GM18909 (cell line): ENCODE measurements at regions not wholly inside any gene's neighbourhood (a gene's known extent, or its start where the extent isn't known, plus 50 kb on each side); places are given as distances from the start of the nearest gene placed in this dataset.
"Not testable (repeated sequence)": the region's sequence is repeated elsewhere in the genome, so short reads cannot be mapped to it uniquely, and the experiment has no call there.

Experiments used
- ATAC-seq: cut with Tn5 transposase; IDR thresholded peaks from one replicate; pipeline ENCODE4 v1.9.1; 2021; ENCODE audit warnings: mild to moderate bottlenecking; ENCODE audit not compliant: unreplicated experiment, poor library complexity

DNA sequence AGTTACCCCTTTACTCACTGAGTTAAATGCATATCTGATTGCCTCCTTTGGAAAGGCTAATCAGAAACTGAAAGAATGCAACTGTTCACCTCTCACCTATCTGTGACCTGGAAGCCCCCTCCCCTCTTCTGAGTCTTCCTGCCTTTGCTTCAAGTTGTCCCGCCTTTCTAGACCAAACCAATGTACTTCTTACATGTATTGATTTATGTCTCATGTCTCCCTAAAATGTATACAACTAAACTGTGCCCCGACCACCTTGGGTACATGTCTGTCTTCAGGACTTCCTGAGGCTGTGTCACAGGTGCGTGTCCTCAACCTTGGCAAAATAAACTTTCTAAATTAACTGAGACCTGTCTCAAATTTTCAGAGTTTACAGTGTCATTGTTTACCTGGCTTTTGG is 1167.2 kb downstream of the TAF11L14 start:
- ATAC-seq: not testable (repeated sequence)

DNA sequence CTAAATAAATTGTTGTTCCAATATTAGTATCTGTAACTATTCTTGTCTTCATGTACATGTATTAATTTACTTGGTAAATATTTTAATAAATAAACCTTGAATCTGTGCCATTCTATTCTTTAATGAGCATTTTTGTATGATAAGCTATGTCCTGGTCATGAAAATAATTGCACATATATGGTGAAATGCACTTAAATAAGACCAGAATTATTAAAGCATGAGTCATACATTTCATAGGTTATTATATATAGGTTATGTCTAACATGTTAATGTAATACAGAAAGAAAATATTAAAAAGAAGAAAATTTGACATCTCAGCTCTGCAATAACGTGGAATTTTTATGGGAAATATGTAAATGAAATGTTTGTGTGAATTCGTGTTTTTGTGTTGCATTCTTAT is 1168.1 kb downstream of the TAF11L14 start:
- no peak for ATAC-seq

DNA sequence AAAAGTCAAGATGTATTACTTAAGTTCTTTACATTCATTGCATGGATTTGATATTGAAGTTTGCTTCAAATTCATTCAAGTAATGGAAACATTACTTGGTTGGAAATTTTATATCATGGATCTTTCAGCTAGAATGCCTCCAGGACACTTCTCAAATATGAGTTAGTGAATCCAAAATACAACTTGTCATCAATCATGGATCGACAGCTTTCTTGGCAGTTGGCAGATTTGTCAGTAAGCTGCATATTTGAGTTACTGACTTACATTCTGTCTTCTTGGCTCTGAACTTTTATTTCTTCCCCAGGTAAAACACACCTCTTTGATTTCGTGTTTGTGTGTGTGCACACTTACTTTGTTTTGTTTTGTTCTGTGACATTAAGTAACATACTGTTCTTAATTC is 1171.1 kb downstream of the TAF11L14 start:
- no peak for ATAC-seq

GRCh38 chr5:18807256-18808149 is 1173.2 kb downstream of the TAF11L14 start:
- no peak for ATAC-seq

DNA sequence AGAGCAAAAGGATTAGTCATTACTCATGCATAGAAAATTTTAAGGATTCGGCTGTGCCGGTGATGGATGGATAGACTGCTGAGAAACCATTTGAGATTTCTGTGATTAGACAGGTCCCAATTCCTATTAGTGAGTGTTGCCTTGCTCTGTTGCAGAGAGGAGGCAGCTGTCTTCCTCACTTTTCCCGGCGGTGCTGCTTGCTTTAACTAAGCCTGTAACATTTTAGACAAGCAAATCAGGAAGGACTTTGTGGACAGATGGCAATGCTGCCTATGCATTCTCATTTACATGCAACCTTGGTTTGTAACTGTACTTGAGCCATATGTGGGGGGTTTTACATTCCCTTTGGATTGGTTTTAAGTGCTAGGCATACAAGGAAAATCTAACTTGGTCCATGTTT is 1176.3 kb downstream of the CDH18 start:
- no peak for ATAC-seq

DNA sequence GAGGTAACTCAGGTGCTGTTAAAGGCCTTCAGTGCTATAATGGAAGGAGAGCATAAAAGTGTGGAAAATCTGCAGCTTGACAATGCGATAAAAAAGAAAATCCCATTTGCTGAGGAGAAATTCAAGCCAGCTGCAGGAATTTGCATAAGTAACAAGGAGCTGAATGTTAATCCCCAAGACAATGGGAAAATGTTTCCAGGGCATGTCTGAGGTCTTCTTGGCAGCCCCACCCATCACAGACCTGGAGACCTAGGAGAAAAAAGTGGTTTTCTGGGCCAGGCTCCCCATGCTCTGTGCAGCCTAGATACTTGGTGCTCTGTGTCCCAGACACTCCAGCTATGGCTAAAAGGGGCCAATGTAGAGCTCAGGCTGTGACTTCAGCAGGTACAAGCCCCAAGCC is 1159.6 kb downstream of the CDH18 start:
- ATAC-seq: no peak

DNA sequence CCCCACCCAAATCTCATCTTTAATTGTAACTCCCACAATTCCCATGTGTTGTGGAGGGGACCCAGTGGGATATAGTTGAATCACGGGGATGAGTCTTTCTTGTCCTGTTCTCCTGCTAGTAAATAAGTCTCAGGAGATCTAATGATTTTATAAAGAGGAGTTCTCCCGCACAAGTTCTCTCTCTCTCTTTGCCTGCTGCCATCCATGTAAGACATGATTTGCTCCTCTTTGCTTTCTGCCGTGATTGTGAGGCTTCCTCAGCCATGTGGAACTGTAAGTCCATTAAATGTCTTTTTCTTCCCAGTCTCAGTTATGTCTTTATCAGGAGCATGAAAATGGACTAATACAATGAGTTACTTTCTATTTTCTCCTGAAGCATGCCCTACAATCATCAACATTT is 1158.5 kb downstream of the CDH18 start:
- ATAC-seq: no peak

GRCh38 chr5:18850216-18850615 is 1137.8 kb downstream of the CDH18 start:
- no peak for ATAC-seq

- ATAC-seq: no peak
These were observed 1115.0 kb downstream of the CDH18 start for GRCh38 chr5:18872978-18873377.

DNA sequence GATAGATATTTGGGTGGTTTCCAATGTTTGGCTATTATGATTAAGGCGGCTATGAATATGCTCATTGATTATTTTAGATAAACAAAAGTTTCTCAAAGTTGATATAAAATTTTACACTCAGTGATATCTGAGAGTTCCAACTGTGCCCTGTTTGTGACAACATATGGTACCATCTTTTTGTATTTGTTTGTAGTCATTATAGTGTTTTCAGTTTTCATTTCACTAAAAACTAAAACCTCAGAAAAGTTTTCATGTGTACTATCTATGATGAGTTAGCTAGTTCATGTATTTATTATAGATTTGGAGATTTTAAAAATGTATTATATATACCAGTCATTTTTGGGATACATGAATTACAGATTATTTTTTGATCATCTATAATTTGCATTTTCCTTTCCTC is 1111.4 kb downstream of the CDH18 start:
- ATAC-seq: no peak

DNA sequence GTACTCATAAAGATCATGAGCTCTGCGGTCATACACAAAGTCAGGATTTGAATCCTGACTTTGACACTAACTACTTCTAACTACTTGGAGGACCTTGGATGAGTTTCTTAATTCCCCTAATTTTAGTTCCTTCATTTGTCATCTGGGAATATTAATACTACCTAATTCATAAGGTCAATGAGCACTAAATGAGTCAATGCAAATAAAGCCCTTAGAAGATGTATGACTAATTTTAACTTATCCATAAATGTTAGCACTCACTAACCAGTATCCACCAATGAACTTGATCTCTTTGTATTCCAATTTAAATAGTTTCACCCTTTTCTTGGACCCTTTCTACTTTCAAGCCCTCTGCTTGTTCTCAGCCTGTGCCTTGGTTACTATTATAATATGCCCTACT is 1106.4 kb downstream of the CDH18 start:
- ATAC-seq: no peak

DNA sequence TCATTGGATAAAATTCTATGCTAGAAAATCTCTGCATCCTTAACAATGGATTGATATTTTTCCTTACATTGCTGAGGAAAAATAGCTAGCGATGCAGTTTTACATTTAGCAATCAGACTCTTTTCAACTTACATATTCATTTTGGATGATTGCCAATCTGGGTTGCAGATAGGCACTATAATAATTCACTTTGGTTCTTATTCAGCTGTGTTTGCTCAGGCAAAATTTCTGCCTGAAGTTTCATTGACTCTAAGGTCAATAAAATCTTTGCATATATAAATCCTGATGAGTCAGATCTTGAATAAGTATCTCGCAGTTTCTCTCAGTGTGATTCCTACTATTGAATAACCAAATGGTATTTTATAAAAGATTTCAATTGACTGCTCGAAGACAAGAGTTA is 1105.8 kb downstream of the CDH18 start:
- no peak for ATAC-seq

GRCh38 chr5:18888821-18889220 is 1099.2 kb downstream of the CDH18 start:
- no peak for ATAC-seq

- no peak for ATAC-seq
These were observed 1087.4 kb downstream of the CDH18 start for GRCh38 chr5:18900644-18901043.

DNA sequence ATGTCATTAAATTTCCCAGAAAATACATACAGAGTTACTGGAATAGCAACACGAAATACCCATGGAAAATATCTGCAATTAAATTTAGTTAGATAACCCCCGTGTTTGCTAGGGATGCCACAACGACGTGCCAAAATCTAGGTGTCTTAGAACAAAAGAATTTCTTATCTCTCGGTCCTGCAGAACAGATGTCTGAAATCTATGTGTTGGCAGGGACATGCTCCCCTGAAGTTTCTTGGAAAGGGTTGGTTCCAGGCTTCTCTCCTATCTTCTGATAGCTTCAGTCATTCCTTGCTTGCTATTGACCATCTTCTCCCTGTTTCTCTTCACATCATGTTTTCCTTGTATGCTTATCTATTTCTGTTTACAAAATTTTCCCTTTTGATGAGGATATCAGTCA is 1067.0 kb downstream of the CDH18 start:
- ATAC-seq: no peak

GRCh38 chr5:18932081-18932480 is 1055.9 kb downstream of the CDH18 start:
- no peak for ATAC-seq

GRCh38 chr5:18944771-18945170 is 1043.2 kb downstream of the CDH18 start:
- no peak for ATAC-seq

- ATAC-seq: no peak
These were observed 1033.8 kb downstream of the CDH18 start for GRCh38 chr5:18954239-18954638.

DNA sequence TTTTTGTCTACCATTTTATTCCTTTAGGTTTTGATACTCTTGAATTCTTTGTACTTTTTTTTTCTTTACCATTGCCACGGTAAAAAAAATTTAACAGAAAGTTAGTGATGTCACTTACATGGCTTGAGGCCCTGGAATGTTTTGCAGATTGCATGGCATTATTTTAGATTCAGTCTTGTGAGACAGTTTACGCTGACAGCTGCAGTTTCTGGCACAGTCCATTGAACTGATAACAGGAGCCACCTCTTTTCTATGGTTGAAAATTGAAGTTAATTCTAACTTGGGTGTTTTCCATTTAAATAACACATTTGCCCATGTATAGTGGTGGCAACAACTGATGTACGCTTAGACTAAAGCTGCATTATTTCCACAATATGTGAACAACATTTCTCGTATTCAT is 1028.5 kb downstream of the CDH18 start:
- no peak for ATAC-seq

DNA sequence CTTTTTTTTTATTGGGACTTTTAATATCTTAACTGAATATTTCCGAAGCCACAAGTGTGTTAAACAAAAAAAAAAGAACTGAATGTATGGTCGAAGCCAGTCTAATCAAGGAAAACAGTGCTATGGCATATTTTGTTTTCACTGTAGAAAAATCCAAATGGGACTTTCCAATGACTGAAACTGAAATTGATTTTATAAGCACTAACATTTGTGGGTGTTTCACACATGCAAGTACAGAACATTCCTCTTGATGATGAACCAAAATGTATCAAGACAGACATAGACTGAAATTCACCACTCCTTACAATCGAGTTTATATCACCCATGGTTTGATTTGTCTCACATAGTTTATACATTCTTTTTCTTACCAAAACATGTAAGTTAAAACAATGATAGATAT is 1026.8 kb downstream of the CDH18 start:
- ATAC-seq: no peak

GRCh38 chr5:18965893-18966292 is 1022.1 kb downstream of the CDH18 start:
- no peak for ATAC-seq

DNA sequence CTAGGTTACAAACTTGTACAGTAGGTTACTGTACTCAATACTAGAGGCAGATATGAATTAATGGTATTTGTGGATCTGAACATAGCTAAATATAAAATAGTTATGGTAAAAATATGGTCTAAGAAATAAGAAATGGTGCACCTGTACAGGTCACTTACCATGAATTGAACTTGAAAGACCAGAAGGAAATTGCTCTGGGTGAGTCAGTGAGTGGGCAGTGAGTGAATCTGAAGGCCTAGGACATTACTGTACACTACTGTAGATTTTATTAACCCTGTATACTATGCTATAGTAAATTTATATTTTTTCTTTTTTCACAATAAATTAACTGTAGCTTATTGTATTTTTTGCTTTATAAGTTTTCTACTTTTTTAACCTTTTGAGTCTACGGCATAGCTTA is 1020.4 kb downstream of the CDH18 start:
- ATAC-seq: no peak
